Stimulated activated naive CD4-positive, alpha-beta T cell (primary cell): ENCODE measurements at regions not wholly inside any gene's neighbourhood (a gene's known extent, or its start where the extent isn't known, plus 50 kb on each side); places are given as distances from the start of the nearest gene placed in this dataset.
"Not testable (repeated sequence)": the region's sequence is repeated elsewhere in the genome, so short reads cannot be mapped to it uniquely, and the experiment has no call there.

Experiments used
- DNase-seq, 6 experiments: peaks; one replicate each; lab custom pipeline; 2025; lab: John Stamatoyannopoulos, UW

- DNase-seq, result no peak
These were observed 74.0 kb downstream of the MAB21L3 start for GRCh38 chr1:116185161-116185701.

GRCh38 chr1:116189481-116189880 lies 78.3 kb downstream of the MAB21L3 start:
- no peak for DNase-seq

GRCh38 chr1:116191294-116191693 lies 80.1 kb downstream of the MAB21L3 start:
- no peak for DNase-seq

- no peak for DNase-seq
These were observed 82.6 kb downstream of the MAB21L3 start for GRCh38 chr1:116193768-116194167.

- no peak for DNase-seq
These were observed 83.4 kb downstream of the MAB21L3 start for GRCh38 chr1:116194568-116194967.

- DNase-seq, result no peak
These were observed 84.1 kb downstream of the MAB21L3 start for GRCh38 chr1:116195077-116195868.

GRCh38 chr1:116200343-116200742 lies 89.1 kb downstream of the MAB21L3 start:
- not testable (repeated sequence) for DNase-seq

GRCh38 chr1:116201911-116202310 lies 90.7 kb downstream of the MAB21L3 start:
- DNase-seq, result no peak

- DNase-seq, result no peak
These were observed 92.1 kb downstream of the MAB21L3 start for GRCh38 chr1:116203181-116203723.

- no peak for DNase-seq
These were observed 92.7 kb downstream of the MAB21L3 start for GRCh38 chr1:116203920-116204319.

- DNase-seq, result no peak
These were observed 94.9 kb downstream of the MAB21L3 start for GRCh38 chr1:116205941-116206679.

GRCh38 chr1:116207126-116207735 lies 96.0 kb downstream of the MAB21L3 start:
- no peak for DNase-seq

GRCh38 chr1:116208136-116208535 lies 96.9 kb downstream of the MAB21L3 start:
- DNase-seq, result no peak

GRCh38 chr1:116211294-116211693 lies 100.1 kb downstream of the MAB21L3 start:
- DNase-seq, result no peak

GRCh38 chr1:116218922-116219321 lies 107.7 kb downstream of the MAB21L3 start:
- DNase-seq, result no peak

- no peak for DNase-seq
These were observed 108.6 kb downstream of the MAB21L3 start for GRCh38 chr1:116219651-116220434.

- no peak for DNase-seq
These were observed 112.9 kb downstream of the MAB21L3 start for GRCh38 chr1:116224111-116224510.

GRCh38 chr1:116224561-116224960 lies 113.4 kb downstream of the MAB21L3 start:
- DNase-seq, result no peak

- DNase-seq, result no peak
These were observed 114.8 kb downstream of the MAB21L3 start for GRCh38 chr1:116226017-116226416.

GRCh38 chr1:116228511-116228910 lies 117.3 kb downstream of the MAB21L3 start:
- no peak for DNase-seq

- no peak for DNase-seq
These were observed 119.5 kb downstream of the MAB21L3 start for GRCh38 chr1:116230712-116231111.

- no peak for DNase-seq
These were observed 120.6 kb downstream of the MAB21L3 start for GRCh38 chr1:116231752-116232151.
